NCI-H526 treated with DMSO at 0.1 percent for 48 hours (cell line): ENCODE measurements at regions not wholly inside any gene's neighbourhood (a gene's known extent, or its start where the extent isn't known, plus 50 kb on each side); places are given as distances from the start of the nearest gene placed in this dataset.

Experiments
- DNase-seq: peaks from one replicate; lab custom pipeline; 2025; lab: John Stamatoyannopoulos, UW

DNA sequence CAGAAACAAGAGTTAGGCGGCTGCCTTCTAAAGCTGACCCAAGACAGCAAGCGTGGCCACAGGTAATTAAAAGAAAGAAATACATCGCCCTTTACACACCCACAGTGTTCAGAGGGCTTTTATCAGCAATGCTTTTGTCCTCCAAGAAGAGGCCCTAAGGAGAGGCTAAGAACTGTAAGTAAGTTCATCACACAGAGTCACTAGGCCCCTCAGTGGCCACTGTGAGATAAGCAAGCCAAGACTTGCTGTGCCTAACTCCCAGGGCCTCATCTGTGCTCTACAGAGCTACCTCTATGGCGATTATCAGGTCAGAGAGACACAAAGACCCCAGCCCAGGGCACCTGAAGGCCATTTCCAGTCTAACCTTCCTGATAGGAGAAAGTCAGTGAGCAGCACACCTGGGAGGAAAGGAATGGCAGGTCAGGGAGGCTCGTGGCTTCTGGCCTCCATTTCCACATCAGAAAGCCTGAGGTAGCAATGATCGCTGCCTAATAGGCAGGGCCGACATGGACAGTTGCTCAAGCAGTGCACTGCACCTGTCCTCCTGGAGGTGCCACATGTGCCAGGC is 545.2 kb upstream of the CDH11 start:
- no peak for DNase-seq

- DNase-seq = no peak
These were observed 544.5 kb upstream of the CDH11 start for GRCh38 chr16:65666132-65666941.

DNA sequence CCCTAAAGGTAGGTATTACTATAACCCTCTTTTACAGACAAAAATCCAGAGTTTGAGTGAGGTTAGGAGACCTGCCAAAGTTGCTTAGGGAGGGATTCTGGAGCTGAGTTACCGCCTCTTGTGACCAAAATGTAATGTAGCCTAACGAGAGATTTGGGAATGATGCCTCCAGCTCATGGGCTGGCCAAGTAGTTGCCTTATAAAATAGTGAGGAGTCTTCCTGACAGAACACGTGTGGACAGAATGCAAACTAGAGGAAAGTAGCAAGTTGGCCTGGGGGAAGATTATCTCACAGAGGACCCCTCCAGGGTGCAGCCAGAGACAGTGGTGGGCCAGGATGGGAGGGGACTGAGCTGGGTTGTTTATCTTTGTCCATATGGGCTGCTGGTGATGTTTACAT is 543.7 kb upstream of the CDH11 start:
- no peak for DNase-seq

GRCh38 chr16:65663774-65664173 is 541.9 kb upstream of the CDH11 start:
- DNase-seq = no peak

GRCh38 chr16:65662256-65662655 is 540.4 kb upstream of the CDH11 start:
- no peak for DNase-seq

- DNase-seq = no peak
These were observed 539.7 kb upstream of the CDH11 start for GRCh38 chr16:65661558-65661957.

DNA sequence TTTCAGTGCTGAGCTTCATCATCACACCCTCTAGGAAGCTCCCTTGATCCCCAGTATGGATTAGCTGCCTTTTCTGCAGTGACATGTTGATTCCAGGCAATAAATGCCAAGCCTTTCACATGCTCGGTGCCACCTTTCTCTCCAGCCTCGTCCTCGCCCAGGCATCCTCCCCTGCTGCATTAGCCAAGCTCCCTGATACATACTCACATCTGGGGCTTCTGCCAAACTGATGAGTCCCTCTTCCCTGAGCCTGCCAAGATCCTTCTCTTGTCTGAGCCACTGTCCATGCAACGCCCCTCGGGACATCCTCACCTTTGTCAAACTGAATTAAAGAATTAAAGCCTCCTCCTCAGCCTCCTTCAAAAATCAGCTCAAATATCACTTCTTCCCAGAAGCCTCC is 538.5 kb upstream of the CDH11 start:
- no peak for DNase-seq

DNA sequence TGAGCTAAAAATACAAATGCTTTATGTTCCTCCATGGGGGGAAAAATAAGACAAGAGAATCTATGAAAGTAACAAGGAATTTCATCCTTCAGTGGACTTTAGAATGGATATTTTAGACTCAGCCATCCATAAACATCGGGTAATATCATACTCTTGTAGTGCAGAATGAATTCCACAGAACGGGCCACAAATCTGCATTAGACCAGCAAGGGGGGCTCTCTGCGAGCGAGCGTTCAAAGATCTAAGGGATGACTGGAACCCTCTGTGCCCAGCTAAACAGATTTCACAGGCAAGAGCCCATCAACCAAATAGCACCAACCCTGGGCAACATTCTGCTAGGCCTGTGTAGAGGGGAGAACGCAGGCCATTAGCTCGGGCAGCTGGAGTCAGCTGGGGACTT is 537.9 kb upstream of the CDH11 start:
- DNase-seq = no peak

DNA sequence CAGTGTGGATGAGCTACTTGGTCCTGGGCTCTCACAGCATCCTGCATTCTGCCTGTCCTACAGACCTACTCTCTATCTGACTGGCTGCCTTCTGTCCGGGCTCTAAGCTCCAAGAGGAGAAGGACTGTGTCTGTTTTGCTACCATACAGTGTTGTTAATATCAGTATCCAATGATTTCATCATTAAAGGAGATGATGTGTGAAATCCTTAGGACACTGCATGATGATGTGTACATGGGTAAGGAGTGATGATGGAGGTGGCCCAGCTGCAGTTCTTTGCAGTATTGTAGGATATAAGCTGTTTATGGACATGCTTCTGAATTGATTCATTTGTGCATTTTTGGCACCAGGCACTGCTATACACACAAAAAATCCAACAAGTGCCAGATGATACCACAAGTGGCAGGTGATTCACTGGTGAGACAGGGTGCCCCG is 536.9 kb upstream of the CDH11 start:
- DNase-seq = no peak

DNA sequence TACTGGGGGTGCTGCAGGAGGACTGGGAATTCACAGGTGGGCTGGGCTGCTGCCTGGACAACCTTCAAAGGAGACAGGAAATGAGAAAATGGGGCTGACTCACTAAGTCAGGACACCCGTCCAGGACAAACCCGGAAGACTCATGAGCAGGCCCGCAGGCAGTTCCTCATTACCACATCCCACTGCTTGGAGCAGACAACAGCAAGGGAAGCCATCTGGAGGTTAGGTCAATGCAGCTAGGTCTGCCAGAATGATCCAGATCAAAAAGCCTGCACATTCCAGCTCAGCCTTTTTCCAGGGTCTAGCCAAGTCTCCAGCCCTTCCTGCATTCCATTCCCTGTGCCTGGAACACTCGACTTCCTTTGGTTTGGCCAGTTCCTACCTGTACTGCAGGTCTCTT is 536.5 kb upstream of the CDH11 start:
- no peak for DNase-seq

DNA sequence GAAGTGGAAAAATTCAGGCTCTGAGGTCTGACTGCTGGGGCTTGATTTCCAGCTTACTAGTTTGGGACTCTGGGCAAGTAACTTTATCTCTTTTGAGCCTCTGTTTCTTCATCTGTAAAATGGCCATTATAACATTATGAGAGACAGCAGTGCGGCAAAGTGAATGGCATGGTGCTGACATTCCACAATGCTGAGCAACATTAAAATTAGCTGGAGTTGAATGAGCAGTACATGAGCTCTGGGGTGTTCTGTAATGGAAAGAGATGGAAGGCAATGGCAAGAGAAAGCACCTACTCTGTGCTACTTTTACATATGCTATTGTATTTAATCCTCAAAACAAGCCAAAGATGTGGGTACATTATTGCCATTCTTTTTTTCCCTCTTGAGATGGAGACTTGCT is 535.7 kb upstream of the CDH11 start:
- no peak for DNase-seq

- no peak for DNase-seq
These were observed 535.2 kb upstream of the CDH11 start for GRCh38 chr16:65657071-65657494.

- DNase-seq = no peak
These were observed 533.9 kb upstream of the CDH11 start for GRCh38 chr16:65655802-65656201.

DNA sequence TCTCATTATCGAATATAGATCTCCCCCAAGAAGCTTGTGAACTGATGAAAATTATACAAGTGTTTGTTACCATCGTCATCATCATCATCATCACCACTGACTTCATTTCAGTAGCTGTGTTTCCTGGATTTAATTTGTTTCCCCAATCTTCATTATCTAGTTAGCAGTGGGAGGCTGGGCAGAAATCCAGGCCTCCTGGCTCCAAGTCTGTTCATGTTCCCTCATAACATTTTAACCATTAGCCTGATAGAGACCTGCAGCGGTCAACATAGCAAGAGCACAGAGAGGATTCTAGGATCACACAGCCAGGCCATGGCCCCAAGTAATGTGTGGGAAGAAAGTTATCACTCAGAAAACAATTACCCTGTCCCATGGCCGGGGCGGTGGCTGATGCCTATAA is 526.2 kb upstream of the CDH11 start:
- DNase-seq = no peak

DNA sequence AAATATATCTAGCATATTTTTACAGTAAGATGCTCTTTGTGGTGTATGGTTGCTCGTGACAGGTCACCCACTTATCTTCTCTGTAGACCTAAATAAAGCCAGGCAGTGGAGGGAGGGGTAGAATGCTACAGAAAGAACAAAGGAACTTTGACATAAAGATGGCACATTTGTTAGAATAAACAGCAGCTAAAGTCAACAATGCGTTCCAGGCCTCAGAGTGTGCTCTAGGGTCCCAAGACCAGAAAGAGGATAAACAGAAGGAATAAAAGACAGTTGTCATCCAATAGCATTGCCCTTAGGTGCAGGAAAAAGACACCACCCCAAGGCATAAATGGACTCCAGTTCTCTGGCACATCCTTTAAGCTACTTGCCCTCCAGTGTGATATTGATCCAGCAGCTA is 523.0 kb upstream of the CDH11 start:
- DNase-seq = peak; percentile 43

DNA sequence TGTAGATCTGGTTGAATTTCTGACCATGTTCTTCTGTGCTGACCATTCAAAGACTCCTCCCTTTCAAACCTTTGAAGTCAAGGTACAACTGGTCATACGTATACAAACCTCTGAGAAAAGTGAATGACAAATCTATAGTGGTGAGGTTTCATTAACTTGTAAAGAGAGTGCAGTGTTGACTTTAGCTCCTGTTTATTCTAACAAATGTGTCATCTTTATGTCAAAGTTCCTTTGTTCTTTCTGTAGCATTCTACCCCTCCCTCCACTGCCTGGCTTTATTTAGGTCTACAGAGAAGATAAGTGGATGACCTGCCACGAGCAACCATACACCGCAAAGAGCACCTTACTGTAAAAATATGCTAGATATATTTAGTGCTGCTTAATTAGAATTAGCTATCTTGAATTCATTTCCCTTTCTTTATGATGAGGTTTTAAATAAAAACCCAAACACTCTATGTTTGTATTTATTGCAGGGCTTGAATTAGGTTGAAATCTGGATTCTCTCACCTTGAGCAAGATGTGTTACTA is 520.0 kb upstream of the CDH11 start:
- DNase-seq = no peak

- DNase-seq = peak; percentile 20
These were observed 519.3 kb upstream of the CDH11 start for GRCh38 chr16:65641049-65641761.

- no peak for DNase-seq
These were observed 513.0 kb upstream of the CDH11 start for GRCh38 chr16:65634833-65635232.

DNA sequence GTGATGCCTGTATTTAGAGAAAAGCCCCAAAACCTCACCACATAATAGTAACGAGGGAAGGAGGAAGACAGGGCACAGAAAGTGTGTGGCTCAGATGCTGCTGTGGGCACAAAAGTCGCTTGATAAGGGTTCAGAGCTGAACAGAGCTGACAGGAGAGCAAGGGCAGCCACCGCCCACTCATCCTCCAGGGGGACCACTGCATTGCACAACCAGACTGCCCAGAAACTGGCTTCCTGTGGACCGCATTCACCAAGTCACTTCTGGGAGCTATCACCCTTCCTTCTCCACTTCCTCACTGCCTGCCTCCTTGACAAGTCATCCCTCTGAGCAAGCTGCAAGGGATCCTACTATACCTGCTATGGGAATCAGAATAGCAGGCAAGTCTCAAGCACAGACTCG is 512.4 kb upstream of the CDH11 start:
- no peak for DNase-seq

DNA sequence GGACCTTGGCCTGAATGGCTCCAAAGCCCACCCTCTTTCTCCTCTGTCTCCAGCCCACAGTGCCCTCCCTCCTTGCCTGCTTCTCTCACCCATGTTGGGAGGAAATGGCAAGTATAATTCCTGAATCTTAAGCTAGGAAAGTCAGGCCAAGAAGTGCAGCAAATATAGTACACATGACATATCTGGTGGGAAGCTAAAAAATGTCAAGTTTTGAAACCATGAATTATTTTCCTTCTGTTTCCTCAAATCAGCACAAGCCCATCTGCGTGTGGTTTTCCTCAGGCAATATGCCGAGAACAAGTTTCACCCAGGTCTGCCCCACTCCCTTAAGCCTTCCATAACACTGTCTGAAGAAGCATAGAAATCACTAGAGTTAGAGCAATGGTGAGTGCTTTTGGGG is 502.8 kb upstream of the CDH11 start:
- no peak for DNase-seq

DNA sequence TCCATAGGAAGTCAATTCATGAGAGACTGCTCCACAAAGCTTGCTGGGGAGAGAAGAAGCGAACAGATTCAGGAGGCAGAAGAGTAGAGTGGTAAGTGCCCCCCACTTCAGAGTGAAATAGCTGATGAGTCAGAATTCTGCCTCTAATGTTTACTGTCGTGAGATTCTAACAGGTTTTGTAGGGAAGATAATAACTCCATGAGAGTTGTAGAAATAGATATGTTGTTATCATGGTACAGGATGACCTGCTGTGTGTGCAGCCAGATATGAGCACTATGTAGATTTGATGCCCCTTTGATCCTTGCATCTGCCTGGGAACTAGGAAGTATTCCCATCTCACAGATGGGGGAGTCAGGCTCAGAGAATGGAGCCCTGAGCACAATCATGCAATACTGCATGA is 502.4 kb upstream of the CDH11 start:
- no peak for DNase-seq

- no peak for DNase-seq
These were observed 501.0 kb upstream of the CDH11 start for GRCh38 chr16:65622871-65623270.

- DNase-seq = no peak
These were observed 500.3 kb upstream of the CDH11 start for GRCh38 chr16:65622151-65622550.
